Breast epithelium (tissue), 3 donors: ENCODE measurements at regions not wholly inside any gene's neighbourhood (a gene's known extent, or its start where the extent isn't known, plus 50 kb on each side); places are given as distances from the start of the nearest gene placed in this dataset.

Experiments used
- POLR2AphosphoS5 ChIP-seq, 3 donors: sonication (generic); formaldehyde crosslinking; IDR thresholded peaks; one replicate each; pipeline ENCODE4 v1.6.1; 2017; ENCODE audit warnings: antibody characterized with exemption in 3 of 3
- TF ChIP-seq, protein P1 (sequence below), 3 donors: fragments of 450-650 bp; IDR thresholded peaks; one replicate each; pipeline ENCODE4 v1.5.1; 2016 to 2017; ENCODE audit warnings: antibody characterized with exemption in 3 of 3, mild to moderate bottlenecking in 3 of 3, moderate library complexity in 3 of 3

DNA sequence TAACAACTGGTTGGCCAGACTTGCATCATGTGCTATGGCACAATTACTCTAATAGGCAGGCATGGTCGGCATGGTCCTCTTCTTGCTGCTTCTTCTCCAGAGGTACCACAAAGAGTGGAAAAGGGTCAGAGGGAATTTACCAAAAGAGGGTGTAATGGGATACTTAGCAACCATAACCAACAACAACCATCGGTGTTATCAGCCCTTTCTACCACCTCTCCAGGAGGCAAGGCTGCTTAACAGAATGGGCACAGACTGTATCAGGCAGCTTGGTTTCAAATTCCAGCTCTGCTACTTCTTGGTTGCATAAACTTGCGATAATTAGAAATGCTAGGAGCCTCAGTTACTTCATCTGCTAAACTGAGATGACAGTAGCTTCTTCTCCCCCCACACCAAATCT lies 284.6 kb upstream of the CRBN start:
- TF ChIP-seq, protein P1, sequence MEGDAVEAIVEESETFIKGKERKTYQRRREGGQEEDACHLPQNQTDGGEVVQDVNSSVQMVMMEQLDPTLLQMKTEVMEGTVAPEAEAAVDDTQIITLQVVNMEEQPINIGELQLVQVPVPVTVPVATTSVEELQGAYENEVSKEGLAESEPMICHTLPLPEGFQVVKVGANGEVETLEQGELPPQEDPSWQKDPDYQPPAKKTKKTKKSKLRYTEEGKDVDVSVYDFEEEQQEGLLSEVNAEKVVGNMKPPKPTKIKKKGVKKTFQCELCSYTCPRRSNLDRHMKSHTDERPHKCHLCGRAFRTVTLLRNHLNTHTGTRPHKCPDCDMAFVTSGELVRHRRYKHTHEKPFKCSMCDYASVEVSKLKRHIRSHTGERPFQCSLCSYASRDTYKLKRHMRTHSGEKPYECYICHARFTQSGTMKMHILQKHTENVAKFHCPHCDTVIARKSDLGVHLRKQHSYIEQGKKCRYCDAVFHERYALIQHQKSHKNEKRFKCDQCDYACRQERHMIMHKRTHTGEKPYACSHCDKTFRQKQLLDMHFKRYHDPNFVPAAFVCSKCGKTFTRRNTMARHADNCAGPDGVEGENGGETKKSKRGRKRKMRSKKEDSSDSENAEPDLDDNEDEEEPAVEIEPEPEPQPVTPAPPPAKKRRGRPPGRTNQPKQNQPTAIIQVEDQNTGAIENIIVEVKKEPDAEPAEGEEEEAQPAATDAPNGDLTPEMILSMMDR (IDR thresholded peaks at IDR 0.05) = no peak
- no peak for TF ChIP-seq POLR2AphosphoS5 (IDR thresholded peaks at IDR 0.05)
